Neural progenitor cell (in vitro differentiated cells): ENCODE measurements at regions not wholly inside any gene's neighbourhood (a gene's known extent, or its start where the extent isn't known, plus 50 kb on each side); places are given as distances from the start of the nearest gene placed in this dataset.

Source experiments
- DNase-seq: peaks from one replicate; pipeline ENCODE4 v3.0.0-alpha.2; 2016; ENCODE audit warnings: low spot score
- H2AFZ ChIP-seq: fragments of 200-600 bp; sonication (generic); replicated peaks from 2 replicates; pipeline ENCODE4 v1.6.1; 2016; ENCODE audit warnings: antibody characterized with exemption
- H3F3A ChIP-seq: fragments of 200-600 bp; sonication (generic); 2 replicates; pipeline ENCODE4 v1.6.1; 2016; ENCODE audit warnings: antibody characterized with exemption, low read depth
- H3K27ac ChIP-seq: fragments of 200-600 bp; sonication (generic); 2 replicates; pipeline ENCODE4 v1.5.1; 2016; ENCODE audit warnings: mild to moderate bottlenecking
- H3K27me3 ChIP-seq: fragments of 200-600 bp; sonication (generic); 2 replicates; pipeline ENCODE4 v1.6.1; 2016; ENCODE audit warnings: mild to moderate bottlenecking, moderate library complexity
- H3K36me3 ChIP-seq: fragments of 200-600 bp; sonication (generic); 2 replicates; pipeline ENCODE4 v1.5.1; 2016
- H3K4me1 ChIP-seq: fragments of 200-600 bp; sonication (generic); 2 replicates; pipeline ENCODE4 v1.6.1; 2016; ENCODE audit warnings: mixed run types
- H3K4me2 ChIP-seq: fragments of 200-600 bp; sonication (generic); 2 replicates; pipeline ENCODE4 v1.6.1; 2016
- H3K4me3 ChIP-seq: fragments of 200-600 bp; sonication (generic); 2 replicates; pipeline ENCODE4 v1.5.1; 2016
- H3K79me2 ChIP-seq: fragments of 200-600 bp; sonication (generic); 2 replicates; pipeline ENCODE4 v1.6.1; 2016; ENCODE audit warnings: low read depth
- H3K9ac ChIP-seq: fragments of 200-600 bp; sonication (generic); 2 replicates; pipeline ENCODE4 v1.6.1; 2016
- H3K9me3 ChIP-seq: fragments of 200-600 bp; sonication (generic); 2 replicates; pipeline ENCODE4 v1.5.1; 2016; ENCODE audit warnings: low read depth
- H4K20me1 ChIP-seq: fragments of 200-600 bp; sonication (generic); 2 replicates; pipeline ENCODE4 v1.6.1; 2016; ENCODE audit warnings: low read depth
- H3K27ac Mint-ChIP-seq: 3 replicates; pipeline ENCODE4 v1.8.0; 2021; ENCODE audit warnings: mixed read lengths
- H3K27me3 Mint-ChIP-seq: 2 replicates; pipeline ENCODE4 v1.8.0; 2022; ENCODE audit warnings: low read depth, mild to moderate bottlenecking, inconsistent platforms, moderate library complexity, mixed read lengths; ENCODE audit not compliant: insufficient read depth
- H3K36me3 Mint-ChIP-seq: 3 replicates; pipeline ENCODE4 v1.8.0; 2021; ENCODE audit warnings: mixed read lengths
- H3K4me1 Mint-ChIP-seq: 3 replicates; pipeline ENCODE4 v1.8.0; 2021; ENCODE audit warnings: mixed read lengths
- H3K4me3 Mint-ChIP-seq: 3 replicates; pipeline ENCODE4 v1.8.0; 2021; ENCODE audit warnings: mild to moderate bottlenecking, moderate library complexity, mixed read lengths
- H3K9me3 Mint-ChIP-seq: 3 replicates; pipeline ENCODE4 v1.8.0; 2020; ENCODE audit warnings: mixed read lengths
- CTCF ChIP-seq: fragments of 200-600 bp; sonication (generic); IDR thresholded peaks from 2 replicates; pipeline ENCODE4 v1.5.1; 2017; ENCODE audit warnings: antibody characterized with exemption, mild to moderate bottlenecking
- EZH2 ChIP-seq: fragments of 200-600 bp; sonication (generic); IDR thresholded peaks from 2 replicates; pipeline ENCODE4 v1.6.1; 2017; ENCODE audit warnings: antibody characterized with exemption, mild to moderate bottlenecking, moderate library complexity
- EZH2phosphoT487 ChIP-seq: fragments of 200-600 bp; sonication (generic); IDR thresholded peaks from 2 replicates; pipeline ENCODE4 v1.6.1; 2017; ENCODE audit warnings: antibody characterized with exemption

- Mint-ChIP-seq H3K4me3 (no peak overlapping the region), H3K27ac (no peak overlapping the region)
Measured at GRCh38 chr12:70033310-70033709, 208.3 kb downstream of the MYRFL start.

GRCh38 chr12:70040141-70040540 is 203.1 kb upstream of the CNOT2 start:
- no peak overlapping the region for H3K9ac ChIP-seq
- Mint-ChIP-seq H3K27ac (no peak overlapping the region), H3K36me3 (no peaks in the 10 kb centered on the region), H3K4me3 (no peak overlapping the region), H3K4me1 (no peaks in the 10 kb centered on the region), H3K27me3 (no peaks in the 10 kb centered on the region), H3K9me3 (no peaks in the 10 kb centered on the region)
- no peak for DNase-seq
- H3K4me1 ChIP-seq, result no peaks in the 10 kb centered on the region
- H3K79me2 ChIP-seq, result no peaks in the 10 kb centered on the region
- H3K4me3 ChIP-seq, result no peak overlapping the region
- no peaks in the 10 kb centered on the region for H3K36me3 ChIP-seq
- H2AFZ ChIP-seq, result no peak overlapping the region
- no peaks in the 10 kb centered on the region for H3K9me3 ChIP-seq
- H3F3A ChIP-seq, result no peaks in the 10 kb centered on the region
- no peak overlapping the region for H3K27ac ChIP-seq
- no peak overlapping the region for H3K4me2 ChIP-seq
- no peaks in the 10 kb centered on the region for H3K27me3 ChIP-seq
- H4K20me1 ChIP-seq, result no peaks in the 10 kb centered on the region
- TF ChIP-seq EZH2 (no peak), CTCF (no peak), EZH2phosphoT487 (no peak)

More at GRCh38 chr12:70033310-70033709, 208.3 kb downstream of the MYRFL start:
- peaks cover 2% of the 10 kb centered on the region for H3K9me3 Mint-ChIP-seq
- Histone ChIP-seq H3F3A (no peaks in the 10 kb centered on the region), H3K4me1 (no peaks in the 10 kb centered on the region), H3K79me2 (no peaks in the 10 kb centered on the region), H3K27ac (no peak overlapping the region), H3K4me2 (no peak overlapping the region), H3K9me3 (peaks cover 6% of the 10 kb centered on the region), H3K4me3 (no peak overlapping the region), H3K36me3 (peaks cover 3% of the 10 kb centered on the region), H3K27me3 (no peaks in the 10 kb centered on the region), H2AFZ (no peak overlapping the region), H4K20me1 (no peaks in the 10 kb centered on the region), H3K9ac (no peak overlapping the region)
- no peaks in the 10 kb centered on the region for H3K36me3 Mint-ChIP-seq
- TF ChIP-seq CTCF, result no peak
- TF ChIP-seq EZH2phosphoT487, result no peak
- TF ChIP-seq EZH2, result no peak
- H3K4me1 Mint-ChIP-seq, result no peaks in the 10 kb centered on the region
- DNase-seq, result no peak
- peaks cover 2% of the 10 kb centered on the region for H3K27me3 Mint-ChIP-seq

GRCh38 chr12:70042675-70043074 is 200.6 kb upstream of the CNOT2 start:
- Mint-ChIP-seq H3K36me3 (no peaks in the 10 kb centered on the region), H3K27me3 (no peaks in the 10 kb centered on the region), H3K4me3 (no peak overlapping the region), H3K4me1 (no peaks in the 10 kb centered on the region), H3K27ac (no peak overlapping the region), H3K9me3 (no peaks in the 10 kb centered on the region)
- Histone ChIP-seq H3K27ac (no peak overlapping the region), H3F3A (no peaks in the 10 kb centered on the region), H3K9ac (no peak overlapping the region), H3K4me3 (no peak overlapping the region), H2AFZ (no peak overlapping the region), H3K4me1 (no peaks in the 10 kb centered on the region), H3K9me3 (no peaks in the 10 kb centered on the region), H4K20me1 (no peaks in the 10 kb centered on the region), H3K36me3 (no peaks in the 10 kb centered on the region), H3K79me2 (no peaks in the 10 kb centered on the region), H3K27me3 (no peaks in the 10 kb centered on the region), H3K4me2 (no peak overlapping the region)
- DNase-seq, result no peak
- TF ChIP-seq CTCF, result no peak
- no peak for TF ChIP-seq EZH2phosphoT487
